GM21576 (cell line): ENCODE measurements at regions not wholly inside any gene's neighbourhood (a gene's known extent, or its start where the extent isn't known, plus 50 kb on each side); places are given as distances from the start of the nearest gene placed in this dataset.

Experiments used
- ATAC-seq: cut with Tn5 transposase; IDR thresholded peaks from one replicate; pipeline ENCODE4 v1.9.1; 2021; ENCODE audit warnings: mild to moderate bottlenecking, moderate library complexity; ENCODE audit not compliant: unreplicated experiment

- ATAC-seq = no peak
Observed at GRCh38 chr4:160795216-160795615, 1368.6 kb downstream of the FSTL5 start.

GRCh38 chr4:160808174-160808573, 1355.6 kb downstream of the FSTL5 start:
- ATAC-seq = no peak

- no peak for ATAC-seq
Observed at GRCh38 chr4:160809576-160809975, 1354.2 kb downstream of the FSTL5 start.

- ATAC-seq = no peak
Observed at GRCh38 chr4:160810424-160810823, 1353.4 kb downstream of the FSTL5 start.

GRCh38 chr4:160810941-160811340, 1352.9 kb downstream of the FSTL5 start:
- ATAC-seq = no peak

GRCh38 chr4:160811956-160812355, 1351.8 kb downstream of the FSTL5 start:
- no peak for ATAC-seq

GRCh38 chr4:160814726-160815125, 1349.1 kb downstream of the FSTL5 start:
- no peak for ATAC-seq

GRCh38 chr4:160818571-160818970, 1345.2 kb downstream of the FSTL5 start:
- ATAC-seq = no peak

- no peak for ATAC-seq
Observed at GRCh38 chr4:160819791-160820190, 1344.0 kb downstream of the FSTL5 start.

- no peak for ATAC-seq
Observed at GRCh38 chr4:160824481-160824880, 1339.3 kb downstream of the FSTL5 start.

- ATAC-seq = no peak
Observed at GRCh38 chr4:160825644-160826338, 1338.0 kb downstream of the FSTL5 start.

- ATAC-seq = no peak
Observed at GRCh38 chr4:160826339-160826679, 1337.5 kb downstream of the FSTL5 start.

GRCh38 chr4:160831165-160831922, 1332.5 kb downstream of the FSTL5 start:
- ATAC-seq = no peak

- no peak for ATAC-seq
Observed at GRCh38 chr4:160835789-160836188, 1328.0 kb downstream of the FSTL5 start.

- no peak for ATAC-seq
Observed at GRCh38 chr4:160836431-160836830, 1327.4 kb downstream of the FSTL5 start.

- ATAC-seq = no peak
Observed at GRCh38 chr4:160846121-160846520, 1317.7 kb downstream of the FSTL5 start.

- ATAC-seq = no peak
Observed at GRCh38 chr4:160847228-160847627, 1316.6 kb downstream of the FSTL5 start.

- ATAC-seq = no peak
Observed at GRCh38 chr4:160848489-160848888, 1315.3 kb downstream of the FSTL5 start.

- ATAC-seq = no peak
Observed at GRCh38 chr4:160848901-160849760, 1314.7 kb downstream of the FSTL5 start.

GRCh38 chr4:160864253-160864652, 1299.5 kb downstream of the FSTL5 start:
- ATAC-seq = no peak

- no peak for ATAC-seq
Observed at GRCh38 chr4:160869899-160870298, 1293.9 kb downstream of the FSTL5 start.

GRCh38 chr4:160872491-160872890, 1291.3 kb downstream of the FSTL5 start:
- no peak for ATAC-seq
